OCI-LY1 (cell line): ENCODE measurements at regions not wholly inside any gene's neighbourhood (a gene's known extent, or its start where the extent isn't known, plus 50 kb on each side); places are given as distances from the start of the nearest gene placed in this dataset.

Experiments
- H2AFZ ChIP-seq: fragments of 200-600 bp; sonication (generic), shearing (Covaris generic); 2 replicates; pipeline ENCODE4 v1.6.0; 2014; ENCODE audit warnings: antibody characterized with exemption, mild to moderate bottlenecking, low read length
- H3F3A ChIP-seq: fragments of 200-600 bp; sonication (generic), shearing (Covaris generic); 2 replicates; pipeline ENCODE4 v1.6.0; 2014; ENCODE audit warnings: mild to moderate bottlenecking, antibody characterized with exemption, low read length, moderate library complexity; ENCODE audit not compliant: insufficient read depth
- H3K27ac ChIP-seq: fragments of 200-600 bp; sonication (generic); 2 replicates; pipeline ENCODE4 v1.5.1; 2014; ENCODE audit warnings: low read length, mixed run types, mild to moderate bottlenecking, low read depth; ENCODE audit not compliant: poor library complexity, severe bottlenecking
- H3K27me3 ChIP-seq: fragments of 200-600 bp; sonication (generic); 2 replicates; pipeline ENCODE4 v1.6.0; 2014; ENCODE audit warnings: antibody characterized with exemption, mild to moderate bottlenecking, low read length, moderate library complexity; ENCODE audit not compliant: insufficient read depth
- H3K36me3 ChIP-seq: fragments of 200-600 bp; sonication (generic); 2 replicates; pipeline ENCODE4 v1.6.1; 2014; ENCODE audit warnings: mild to moderate bottlenecking, antibody characterized with exemption, low read length, moderate library complexity, mixed read lengths; ENCODE audit not compliant: insufficient read depth
- H3K4me1 ChIP-seq: fragments of 200-600 bp; sonication (generic); 2 replicates; pipeline ENCODE4 v1.5.1; 2014; ENCODE audit warnings: mild to moderate bottlenecking, low read length, moderate library complexity; ENCODE audit not compliant: insufficient read depth, severe bottlenecking
- H3K4me2 ChIP-seq: fragments of 200-600 bp; sonication (generic), shearing (Covaris generic); 2 replicates; pipeline ENCODE4 v1.6.1; 2014; ENCODE audit warnings: low read length
- H3K4me3 ChIP-seq: fragments of 200-600 bp; sonication (generic); 2 replicates; pipeline ENCODE4 v1.5.1; 2014; ENCODE audit warnings: low read length, low read depth, mild to moderate bottlenecking, mixed read lengths; ENCODE audit not compliant: poor library complexity, severe bottlenecking
- H3K79me2 ChIP-seq: fragments of 200-600 bp; shearing (Covaris generic); 2 replicates; pipeline ENCODE4 v1.6.1; 2016; ENCODE audit warnings: mixed run types, low read length, mixed read lengths; ENCODE audit not compliant: insufficient read depth
- H3K9ac ChIP-seq: fragments of 200-600 bp; sonication (generic), shearing (Covaris generic); 2 replicates; pipeline ENCODE4 v1.6.1; 2014; ENCODE audit warnings: mild to moderate bottlenecking, low read length, mixed read lengths
- H3K9me2 ChIP-seq: fragments of 200-600 bp; sonication (generic), shearing (Covaris generic); 2 replicates; pipeline ENCODE4 v1.6.1; 2014; ENCODE audit warnings: low read depth, mild to moderate bottlenecking, low read length, mixed read lengths
- H3K9me3 ChIP-seq: fragments of 200-600 bp; shearing (Covaris generic); 2 replicates; pipeline ENCODE4 v1.6.1; 2014; ENCODE audit warnings: low read length, mixed read lengths
- H4K20me1 ChIP-seq: fragments of 200-600 bp; sonication (generic), shearing (Covaris generic); 2 replicates; pipeline ENCODE4 v1.6.0; 2016; ENCODE audit warnings: mild to moderate bottlenecking, low read length; ENCODE audit not compliant: insufficient read depth
- EZH2 ChIP-seq: fragments of 200-600 bp; sonication (generic), shearing (Covaris generic); IDR thresholded peaks from 2 replicates; pipeline ENCODE4 v1.8.0; 2017; ENCODE audit warnings: borderline replicate concordance, mixed run types, mild to moderate bottlenecking, antibody characterized with exemption, low read length, moderate library complexity, mixed read lengths
- TF ChIP-seq, protein P1 (sequence below): fragments of 200-600 bp; sonication (generic), shearing (Covaris generic); IDR thresholded peaks from 2 replicates; pipeline ENCODE4 v1.5.1; 2017; ENCODE audit warnings: mild to moderate bottlenecking, antibody characterized with exemption, low read length, moderate library complexity, mixed read lengths

DNA sequence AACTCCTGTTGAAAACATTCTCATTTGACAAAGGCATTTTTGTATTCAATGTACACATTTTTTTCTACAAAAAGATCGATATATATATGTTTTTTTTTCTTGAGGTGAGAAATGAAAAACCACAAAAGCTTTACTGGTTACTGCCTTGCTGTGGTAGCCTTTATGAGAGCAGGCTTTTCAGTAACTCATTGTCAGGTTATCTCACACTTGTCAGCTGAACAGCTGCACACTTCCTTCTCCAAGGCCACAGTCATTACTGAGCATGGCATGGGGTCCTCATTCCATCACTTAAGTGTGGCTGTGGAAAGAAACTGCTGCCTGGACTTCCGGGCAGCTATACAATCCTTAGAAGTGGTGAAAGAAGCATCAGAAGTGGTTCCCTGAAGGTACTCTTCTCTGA, 169.3 kb upstream of the ZP4 start:
- no peak overlapping the region for H3K4me3 ChIP-seq
- no peaks in the 10 kb centered on the region for H3F3A ChIP-seq
- no peaks in the 10 kb centered on the region for H3K27me3 ChIP-seq
- H3K4me1 ChIP-seq: no peaks in the 10 kb centered on the region
- no peaks in the 10 kb centered on the region for H3K9me3 ChIP-seq
- no peak overlapping the region for H2AFZ ChIP-seq
- no peak overlapping the region for H3K4me2 ChIP-seq
- no peak overlapping the region for H3K9ac ChIP-seq
- no peaks in the 10 kb centered on the region for H4K20me1 ChIP-seq
- TF ChIP-seq, protein P1, sequence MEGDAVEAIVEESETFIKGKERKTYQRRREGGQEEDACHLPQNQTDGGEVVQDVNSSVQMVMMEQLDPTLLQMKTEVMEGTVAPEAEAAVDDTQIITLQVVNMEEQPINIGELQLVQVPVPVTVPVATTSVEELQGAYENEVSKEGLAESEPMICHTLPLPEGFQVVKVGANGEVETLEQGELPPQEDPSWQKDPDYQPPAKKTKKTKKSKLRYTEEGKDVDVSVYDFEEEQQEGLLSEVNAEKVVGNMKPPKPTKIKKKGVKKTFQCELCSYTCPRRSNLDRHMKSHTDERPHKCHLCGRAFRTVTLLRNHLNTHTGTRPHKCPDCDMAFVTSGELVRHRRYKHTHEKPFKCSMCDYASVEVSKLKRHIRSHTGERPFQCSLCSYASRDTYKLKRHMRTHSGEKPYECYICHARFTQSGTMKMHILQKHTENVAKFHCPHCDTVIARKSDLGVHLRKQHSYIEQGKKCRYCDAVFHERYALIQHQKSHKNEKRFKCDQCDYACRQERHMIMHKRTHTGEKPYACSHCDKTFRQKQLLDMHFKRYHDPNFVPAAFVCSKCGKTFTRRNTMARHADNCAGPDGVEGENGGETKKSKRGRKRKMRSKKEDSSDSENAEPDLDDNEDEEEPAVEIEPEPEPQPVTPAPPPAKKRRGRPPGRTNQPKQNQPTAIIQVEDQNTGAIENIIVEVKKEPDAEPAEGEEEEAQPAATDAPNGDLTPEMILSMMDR: no peak
- no peak for TF ChIP-seq EZH2
- H3K79me2 ChIP-seq: no peaks in the 10 kb centered on the region
- no peaks in the 10 kb centered on the region for H3K36me3 ChIP-seq
- no peak overlapping the region for H3K27ac ChIP-seq
- no peaks in the 10 kb centered on the region for H3K9me2 ChIP-seq

DNA sequence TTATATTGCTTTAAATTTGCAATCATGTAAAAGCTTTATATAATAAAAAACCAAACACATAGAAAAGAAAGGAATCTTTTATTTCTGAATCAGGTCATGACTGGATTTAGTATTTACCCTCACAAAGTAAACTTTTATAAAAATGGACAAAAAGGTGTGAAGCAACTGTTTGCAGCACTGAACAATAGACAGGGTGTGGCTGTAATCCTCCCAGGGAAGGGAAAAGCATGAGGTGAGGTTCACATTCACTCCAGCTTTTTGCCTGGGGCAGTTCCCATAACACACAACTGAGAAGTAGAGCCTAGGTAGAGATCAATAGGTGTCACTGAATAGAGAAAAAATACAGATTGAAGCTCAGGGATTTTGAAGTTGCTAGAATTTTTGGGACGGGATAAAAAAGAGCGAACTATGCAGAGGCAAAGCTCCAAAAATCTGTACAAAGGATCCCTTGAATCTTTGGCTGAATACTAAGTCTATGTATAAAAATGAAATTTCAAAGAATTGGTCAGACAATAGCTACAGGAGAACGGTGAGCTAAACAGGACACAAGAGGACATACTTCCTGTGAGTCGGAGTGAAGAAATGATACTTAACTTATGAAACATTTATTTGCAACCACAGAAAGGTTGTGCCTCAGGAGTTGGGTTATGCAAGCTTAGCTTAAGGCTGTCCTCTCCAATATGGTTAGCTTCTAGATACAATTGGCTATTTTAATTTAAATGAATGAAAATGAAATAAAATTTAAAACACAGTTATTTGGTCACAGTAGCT, 162.0 kb upstream of the ZP4 start:
- H3K9ac ChIP-seq: no peak overlapping the region
- H3K4me3 ChIP-seq: no peak overlapping the region
- H3K79me2 ChIP-seq: no peaks in the 10 kb centered on the region
- H2AFZ ChIP-seq: no peak overlapping the region
- no peaks in the 10 kb centered on the region for H3K4me1 ChIP-seq
- no peaks in the 10 kb centered on the region for H3K9me2 ChIP-seq
- H3F3A ChIP-seq: no peaks in the 10 kb centered on the region
- H3K36me3 ChIP-seq: no peaks in the 10 kb centered on the region
- H3K4me2 ChIP-seq: no peak overlapping the region
- H3K27me3 ChIP-seq: no peaks in the 10 kb centered on the region
- H3K9me3 ChIP-seq: no peaks in the 10 kb centered on the region
- TF ChIP-seq EZH2: no peak
- no peak overlapping the region for H3K27ac ChIP-seq
- H4K20me1 ChIP-seq: no peaks in the 10 kb centered on the region

DNA sequence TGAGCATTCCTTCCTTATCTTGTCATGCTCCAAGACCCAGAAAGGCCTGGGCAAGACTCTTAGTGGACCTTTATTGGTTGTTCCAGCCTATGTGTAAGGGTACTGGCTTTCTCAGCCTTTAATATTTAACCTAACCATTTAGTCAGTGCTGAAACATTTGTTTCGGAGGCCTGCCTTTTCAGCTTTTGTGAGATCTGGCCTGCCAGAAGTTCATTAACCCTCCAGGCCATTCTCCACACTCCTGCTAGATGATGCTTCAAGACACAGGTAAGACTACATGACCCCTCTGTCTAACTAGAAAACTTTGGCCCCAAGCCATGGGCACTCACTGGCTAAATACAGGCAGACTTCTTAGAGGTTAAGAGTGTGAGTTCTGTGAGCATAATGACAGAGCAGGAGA, 138.4 kb upstream of the ZP4 start:
- Histone ChIP-seq H3K4me2 (no peak overlapping the region), H3F3A (no peaks in the 10 kb centered on the region), H3K4me3 (no peak overlapping the region), H3K9me3 (no peaks in the 10 kb centered on the region), H3K27ac (no peak overlapping the region), H2AFZ (no peak overlapping the region), H3K27me3 (no peaks in the 10 kb centered on the region), H3K79me2 (no peaks in the 10 kb centered on the region), H3K36me3 (no peaks in the 10 kb centered on the region), H3K9me2 (no peaks in the 10 kb centered on the region), H3K9ac (no peak overlapping the region), H3K4me1 (no peaks in the 10 kb centered on the region), H4K20me1 (no peaks in the 10 kb centered on the region)
- TF ChIP-seq EZH2: no peak
- TF ChIP-seq, protein P1: no peak

DNA sequence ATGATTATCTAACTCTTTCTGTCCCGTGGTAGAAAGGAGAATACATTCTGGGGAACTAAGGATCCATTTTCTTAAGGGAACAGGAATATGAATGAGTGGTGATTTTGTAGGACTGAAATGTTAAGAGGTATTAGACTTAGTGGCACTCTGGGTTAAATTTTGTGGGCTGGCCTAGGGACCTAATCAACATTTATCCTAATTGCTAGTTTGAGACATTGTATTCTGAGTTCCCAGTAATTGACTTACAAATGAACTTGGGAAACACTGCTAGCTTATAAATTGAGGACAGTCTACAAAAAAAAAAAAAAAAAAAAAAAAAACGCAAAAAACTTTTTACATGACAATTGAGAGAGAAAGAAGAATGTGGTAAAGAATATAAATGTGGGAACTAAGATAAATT, 136.6 kb upstream of the ZP4 start:
- Histone ChIP-seq H3K36me3 (no peaks in the 10 kb centered on the region), H3K4me1 (no peaks in the 10 kb centered on the region), H4K20me1 (no peaks in the 10 kb centered on the region), H3F3A (no peaks in the 10 kb centered on the region), H3K27me3 (no peaks in the 10 kb centered on the region), H3K9me2 (no peaks in the 10 kb centered on the region), H2AFZ (no peak overlapping the region), H3K9me3 (no peaks in the 10 kb centered on the region), H3K9ac (no peak overlapping the region), H3K27ac (no peak overlapping the region), H3K79me2 (no peaks in the 10 kb centered on the region), H3K4me3 (no peak overlapping the region), H3K4me2 (no peak overlapping the region)
- TF ChIP-seq EZH2: no peak
- TF ChIP-seq, protein P1: no peak
